B cell (primary cell): ENCODE measurements at regions not wholly inside any gene's neighbourhood (a gene's known extent, or its start where the extent isn't known, plus 50 kb on each side); places are given as distances from the start of the nearest gene placed in this dataset.

Experiments
- ATAC-seq: fragments of 200-7000 bp; cut with Tn5 transposase; one replicate; pipeline ENCODE4 v1.10.0; 2021; ENCODE audit warnings: low read depth, mild to moderate bottlenecking, moderate number of reproducible peaks, moderate library complexity
- CTCF ChIA-PET: fragments of 350-600 bp; sonication (Branson Sonifier 250); formaldehyde crosslinking; loops from one replicate; lab custom pipeline; 2021; ENCODE audit warnings: antibody characterized with exemption, inconsistent platforms; lab: Charles Lee
- POLR2A ChIA-PET: fragments of 350-600 bp; sonication (Branson Sonifier 250); formaldehyde crosslinking; loops from one replicate; lab custom pipeline; 2021; ENCODE audit warnings: antibody characterized with exemption; lab: Charles Lee
- DNase-seq: peaks from one replicate; pipeline ENCODE4 v3.0.0; 2013
- H2AFZ ChIP-seq: 2 replicates; pipeline ENCODE4 v1.6.1; 2012; ENCODE audit warnings: mild to moderate bottlenecking, low read depth, low read length; ENCODE audit not compliant: insufficient read depth, poor library complexity, severe bottlenecking
- H3K27ac ChIP-seq, 2 donors: 1 replicate in 1 of 2; 2 replicates in 1 of 2; pipeline ENCODE4 v1.5.1; 2012 to 2013; ENCODE audit warnings: low read length in 2 of 2, mild to moderate bottlenecking in 2 of 2, moderate library complexity in 1 of 2
- H3K27me3 ChIP-seq, 4 experiments: fragments of 200-600 bp in 1 of 4; sonication (generic) in 1 of 4; replicated peaks in 1 of 4; 1 replicate in 2 of 4; 2 replicates in 2 of 4; pipeline versions ENCODE4 v1.6.1 to v1.7.0; 2013 to 2016; ENCODE audit warnings: low read length in 3 of 4, mild to moderate bottlenecking in 2 of 4, mixed read lengths in 1 of 4, moderate library complexity in 1 of 4; ENCODE audit not compliant: insufficient read depth in 4 of 4, control insufficient read depth in 3 of 4; ENCODE audit errors: control extremely low read depth in 1 of 4
- H3K36me3 ChIP-seq, 2 experiments: replicated peaks in 1 of 2; 1 replicate in 1 of 2; 2 replicates in 1 of 2; pipeline versions ENCODE4 v1.6.1 to v1.7.1; 2013; ENCODE audit warnings: low read length in 1 of 2; ENCODE audit not compliant: insufficient read depth in 2 of 2, control insufficient read depth in 1 of 2; ENCODE audit errors: control extremely low read depth in 1 of 2, extremely low read depth in 1 of 2
- H3K4me1 ChIP-seq, 2 donors: fragments of 200-600 bp in 1 of 2; sonication (generic) in 1 of 2; 1 replicate in 1 of 2; 2 replicates in 1 of 2; pipeline versions ENCODE4 v1.5.1 to v1.6.1; 2013 to 2017; ENCODE audit warnings: low read length in 2 of 2; ENCODE audit not compliant: control insufficient read depth in 2 of 2, insufficient read depth in 2 of 2
- H3K4me2 ChIP-seq: replicated peaks from 2 replicates; pipeline ENCODE3; 2012; ENCODE audit warnings: mild to moderate bottlenecking, low read depth, low read length; ENCODE audit not compliant: poor library complexity, severe bottlenecking
- H3K4me3 ChIP-seq, 5 experiments: fragments of 200-600 bp in 1 of 5; sonication (generic) in 1 of 5; 1 replicate in 3 of 5; 2 replicates in 2 of 5; pipeline versions ENCODE4 v1.5.1 to v1.7.0; 2011 to 2016; ENCODE audit warnings: low read length in 4 of 5, mild to moderate bottlenecking in 4 of 5, low read depth in 2 of 5, control low read depth in 1 of 5, moderate library complexity in 1 of 5; ENCODE audit not compliant: insufficient read depth in 1 of 5; ENCODE audit errors: control extremely low read depth in 1 of 5, extremely low read depth in 1 of 5
- H3K79me2 ChIP-seq: fragments of 200-600 bp; sonication (generic); one replicate; pipeline ENCODE4 v1.6.0; 2016; ENCODE audit warnings: low read length; ENCODE audit not compliant: control insufficient read depth, insufficient read depth
- H3K9ac ChIP-seq: fragments of 200-600 bp; sonication (generic); 2 replicates; pipeline ENCODE4 v1.6.1; 2017; ENCODE audit warnings: mild to moderate bottlenecking, low read length, moderate library complexity
- H3K9me3 ChIP-seq, 3 donors: one replicate each; pipeline versions ENCODE4 v1.6.1 to v1.7.1; 2013; ENCODE audit warnings: low read length in 2 of 3; ENCODE audit not compliant: control insufficient read depth in 2 of 3, insufficient read depth in 1 of 3; ENCODE audit errors: control extremely low read depth in 1 of 3
- H4K20me1 ChIP-seq: 2 replicates; pipeline ENCODE4 v1.6.0; 2012; ENCODE audit warnings: mild to moderate bottlenecking, low read length; ENCODE audit not compliant: insufficient read depth, control insufficient read depth, poor library complexity, severe bottlenecking
- H3K27ac Mint-ChIP-seq: one replicate; pipeline ENCODE4 v1.8.0; 2021; ENCODE audit warnings: mixed read lengths
- H3K27me3 Mint-ChIP-seq: one replicate; pipeline ENCODE4 v1.8.0; 2021; ENCODE audit warnings: mixed read lengths
- H3K4me1 Mint-ChIP-seq: one replicate; pipeline ENCODE4 v1.8.0; 2021; ENCODE audit warnings: mixed read lengths
- H3K4me3 Mint-ChIP-seq: one replicate; pipeline ENCODE4 v1.8.0; 2021; ENCODE audit warnings: mixed read lengths
- H3K9me3 Mint-ChIP-seq: one replicate; pipeline ENCODE4 v1.8.0; 2022; ENCODE audit warnings: mixed read lengths; ENCODE audit not compliant: insufficient read depth
- CTCF ChIP-seq: fragments of 200-600 bp; IDR thresholded peaks from one replicate; pipeline ENCODE4 v1.8.0; 2022; ENCODE audit warnings: antibody characterized with exemption, mild to moderate bottlenecking
- EZH2 ChIP-seq: IDR thresholded peaks from 2 replicates; pipeline ENCODE4 v1.6.1; 2012; ENCODE audit warnings: borderline replicate concordance, low read depth, mild to moderate bottlenecking, moderate library complexity, low read length; ENCODE audit not compliant: insufficient read depth, poor library complexity, severe bottlenecking
- WGBS: methylation state at CpG from one replicate; pipeline ENCODE4 v1.1.5; 2013; ENCODE audit warnings: missing lambda C conversion rate; ENCODE audit not compliant: insufficient coverage; 5-methylcytosine and 5-hydroxymethylcytosine counted together
- intact Hi-C: fragments of 100-400 bp; cut with micrococcal nuclease; formaldehyde crosslinking; loops from one replicate; pipeline ENCODE4 v1.10.0; 2022

- no peaks in the 10 kb centered on the region for H3K4me1 Mint-ChIP-seq
- no peaks in the 10 kb centered on the region for H3K36me3 ChIP-seq
- ChIA-PET POLR2A (no interaction called here), CTCF (no interaction called here)
- intact Hi-C loops = no loop called here
- no peaks in the 10 kb centered on the region for H4K20me1 ChIP-seq
- H3K9ac ChIP-seq = no peak overlapping the region
- H3K4me3 ChIP-seq = no peak overlapping the region
- H2AFZ ChIP-seq = no peak overlapping the region
- H3K27ac Mint-ChIP-seq = no peak overlapping the region
- ATAC-seq (no peak), DNase-seq (no peak)
- 80% methylated on average over 1 of the region's 2 CpGs for WGBS
- no peaks in the 10 kb centered on the region for H3K27me3 ChIP-seq
- no peak overlapping the region for H3K27ac ChIP-seq
- H3K9me3 ChIP-seq = no peaks in the 10 kb centered on the region
- no peaks in the 10 kb centered on the region for H3K9me3 Mint-ChIP-seq
- H3K4me2 ChIP-seq = no peak overlapping the region
- H3K4me3 Mint-ChIP-seq = no peak overlapping the region
- H3K27me3 Mint-ChIP-seq = peaks cover 5% of the 10 kb centered on the region
- no peaks in the 10 kb centered on the region for H3K79me2 ChIP-seq
- TF ChIP-seq EZH2 (no peak), CTCF (no peak)
- no peaks in the 10 kb centered on the region for H3K4me1 ChIP-seq
These were observed 218.7 kb downstream of the PAX3 start for GRCh38 chr2:222080141-222080540.

- intact Hi-C loops = no loop called here
- ChIA-PET POLR2A (no interaction called here), CTCF (no interaction called here)
- no peak overlapping the region for H2AFZ ChIP-seq
- WGBS = 83% methylated on average over 6 of the region's 7 CpGs
- no peaks in the 10 kb centered on the region for H3K4me1 ChIP-seq
- peaks cover 0 to 4% (median 0%) of the 10 kb centered on the region in 4 experiments for H3K27me3 ChIP-seq
- Mint-ChIP-seq H3K27me3 (peaks cover 8% of the 10 kb centered on the region), H3K9me3 (no peaks in the 10 kb centered on the region), H3K4me3 (no peak overlapping the region), H3K4me1 (no peaks in the 10 kb centered on the region), H3K27ac (no peak overlapping the region)
- H3K9me3 ChIP-seq = no peaks in the 10 kb centered on the region
- DNase-seq (no peak), ATAC-seq (no peak)
- no peak for TF ChIP-seq CTCF
- no peak for TF ChIP-seq EZH2
- H3K79me2 ChIP-seq = no peaks in the 10 kb centered on the region
- no peaks in the 10 kb centered on the region for H3K36me3 ChIP-seq
- H3K4me2 ChIP-seq = no peak overlapping the region
- H3K4me3 ChIP-seq = no peak overlapping the region
- H3K9ac ChIP-seq = no peak overlapping the region
- no peaks in the 10 kb centered on the region for H4K20me1 ChIP-seq
- H3K27ac ChIP-seq = no peak overlapping the region
These were observed 221.7 kb downstream of the PAX3 start for GRCh38 chr2:222076973-222077690.
